ENCODE measurements at regions not wholly inside any gene's neighbourhood (a gene's known extent, or its start where the extent isn't known, plus 50 kb on each side); places are given as distances from the start of the nearest gene placed in this dataset.

DNA sequence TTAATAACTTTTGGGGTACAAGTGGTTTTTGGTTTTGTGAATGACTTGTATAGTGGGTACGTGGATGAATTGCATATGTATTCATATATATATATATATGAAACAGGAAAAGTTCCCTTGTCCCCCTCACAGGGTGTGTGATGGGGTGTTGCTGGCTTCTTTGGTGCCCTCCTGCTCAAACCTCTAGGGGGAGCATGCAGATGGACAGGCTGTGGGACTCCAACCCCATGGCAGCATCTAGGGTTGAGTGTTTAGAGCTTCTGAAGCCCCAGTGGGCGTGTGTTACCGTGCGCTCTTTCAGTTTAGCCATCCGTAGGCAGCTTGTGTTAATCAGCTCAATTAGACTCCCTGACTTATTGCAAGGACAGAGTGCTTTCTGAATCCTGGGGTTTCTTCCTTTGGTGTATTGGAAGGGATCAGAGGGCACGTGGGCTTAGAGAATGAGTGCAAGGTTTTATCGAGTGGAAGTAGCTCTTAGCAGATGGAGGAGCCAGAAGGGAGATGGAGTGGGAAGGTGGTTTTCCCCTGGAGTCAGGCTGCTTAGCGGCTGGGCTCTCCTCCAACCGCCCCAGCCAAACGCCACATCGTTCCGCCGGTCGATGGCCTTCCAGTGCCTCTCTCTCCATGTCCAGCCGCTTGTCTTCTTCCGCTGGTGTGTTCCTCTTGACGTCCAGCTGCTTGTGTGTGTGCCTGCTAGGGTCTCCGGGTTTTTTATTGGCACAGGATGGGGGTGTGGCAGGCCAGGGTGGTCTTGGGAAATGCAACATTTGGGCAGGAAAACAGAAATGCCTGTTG is 674.4 kb upstream of the LCORL start:
- TF ChIP-seq POLR2AphosphoS5 (IDR thresholded peaks at IDR 0.05), result no peak
- TF ChIP-seq, protein P1, sequence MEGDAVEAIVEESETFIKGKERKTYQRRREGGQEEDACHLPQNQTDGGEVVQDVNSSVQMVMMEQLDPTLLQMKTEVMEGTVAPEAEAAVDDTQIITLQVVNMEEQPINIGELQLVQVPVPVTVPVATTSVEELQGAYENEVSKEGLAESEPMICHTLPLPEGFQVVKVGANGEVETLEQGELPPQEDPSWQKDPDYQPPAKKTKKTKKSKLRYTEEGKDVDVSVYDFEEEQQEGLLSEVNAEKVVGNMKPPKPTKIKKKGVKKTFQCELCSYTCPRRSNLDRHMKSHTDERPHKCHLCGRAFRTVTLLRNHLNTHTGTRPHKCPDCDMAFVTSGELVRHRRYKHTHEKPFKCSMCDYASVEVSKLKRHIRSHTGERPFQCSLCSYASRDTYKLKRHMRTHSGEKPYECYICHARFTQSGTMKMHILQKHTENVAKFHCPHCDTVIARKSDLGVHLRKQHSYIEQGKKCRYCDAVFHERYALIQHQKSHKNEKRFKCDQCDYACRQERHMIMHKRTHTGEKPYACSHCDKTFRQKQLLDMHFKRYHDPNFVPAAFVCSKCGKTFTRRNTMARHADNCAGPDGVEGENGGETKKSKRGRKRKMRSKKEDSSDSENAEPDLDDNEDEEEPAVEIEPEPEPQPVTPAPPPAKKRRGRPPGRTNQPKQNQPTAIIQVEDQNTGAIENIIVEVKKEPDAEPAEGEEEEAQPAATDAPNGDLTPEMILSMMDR (IDR thresholded peaks at IDR 0.05), result no peak
- TF ChIP-seq POLR2A (IDR thresholded peaks at IDR 0.05), result no peak

All from transverse colon (tissue), 4 donors.